Natural killer cell (primary cell): ENCODE measurements at regions not wholly inside any gene's neighbourhood (a gene's known extent, or its start where the extent isn't known, plus 50 kb on each side); places are given as distances from the start of the nearest gene placed in this dataset.

Experiments used
- ATAC-seq, 3 donors: fragments of 150-1000 bp in 2 of 3; fragments of 200-7000 bp in 1 of 3; cut with Tn5 transposase; 1 replicate in 1 of 3; 2 replicates in 2 of 3; pipeline ENCODE4 v1.10.0; 2021; ENCODE audit warnings: mild to moderate bottlenecking in 2 of 3, moderate library complexity in 2 of 3
- DNase-seq, 2 donors: peaks; one replicate each; pipeline versions ENCODE4 v3.0.0 to v3.0.0-alpha.2; 2013 to 2021; ENCODE audit warnings: mixed read lengths in 1 of 2
- H3K27ac ChIP-seq: one replicate; pipeline ENCODE4 v1.5.1; 2013; ENCODE audit warnings: mild to moderate bottlenecking, low read length
- H3K27me3 ChIP-seq: one replicate; pipeline ENCODE4 v1.6.1; 2013; ENCODE audit warnings: low read length; ENCODE audit not compliant: control insufficient read depth, insufficient read depth
- H3K36me3 ChIP-seq: one replicate; pipeline ENCODE4 v1.6.1; 2013; ENCODE audit warnings: low read length; ENCODE audit not compliant: control insufficient read depth, insufficient read depth
- H3K4me1 ChIP-seq: one replicate; pipeline ENCODE4 v1.6.1; 2013; ENCODE audit warnings: low read length; ENCODE audit not compliant: control insufficient read depth, insufficient read depth
- H3K4me3 ChIP-seq: one replicate; pipeline ENCODE4 v1.5.1; 2013; ENCODE audit warnings: low read length
- H3K9me3 ChIP-seq: one replicate; pipeline ENCODE4 v1.6.1; 2013; ENCODE audit warnings: low read length; ENCODE audit not compliant: control insufficient read depth, insufficient read depth
- H3K27ac Mint-ChIP-seq, 2 donors: one replicate each; pipeline ENCODE4 v1.8.0; 2022; ENCODE audit warnings: mild to moderate bottlenecking in 2 of 2, mixed read lengths in 2 of 2, moderate library complexity in 1 of 2
- H3K27me3 Mint-ChIP-seq, 2 donors: one replicate each; pipeline ENCODE4 v1.8.0; 2022; ENCODE audit warnings: low read depth in 2 of 2, mixed read lengths in 2 of 2
- H3K36me3 Mint-ChIP-seq: one replicate; pipeline ENCODE4 v1.8.0; 2022; ENCODE audit warnings: mixed read lengths
- H3K4me1 Mint-ChIP-seq, 2 donors: one replicate each; pipeline ENCODE4 v1.8.0; 2022; ENCODE audit warnings: mixed read lengths in 2 of 2
- H3K4me3 Mint-ChIP-seq: one replicate; pipeline ENCODE4 v1.8.0; 2022; ENCODE audit warnings: mild to moderate bottlenecking, moderate library complexity, mixed read lengths
- H3K9me3 Mint-ChIP-seq, 2 donors: one replicate each; pipeline ENCODE4 v1.8.0; 2022; ENCODE audit warnings: mixed read lengths in 2 of 2
- WGBS: methylation state at CpG from one replicate; pipeline ENCODE4 v1.1.7; 2013; ENCODE audit warnings: missing lambda C conversion rate; ENCODE audit not compliant: insufficient coverage; 5-methylcytosine and 5-hydroxymethylcytosine counted together
- intact Hi-C: fragments of 100-400 bp; cut with micrococcal nuclease; formaldehyde crosslinking; loops from one replicate; pipeline ENCODE4 v1.14.2; 2022
- TF ChIP-seq, protein P1 (sequence below): fragments of 200-600 bp; IDR thresholded peaks from one replicate; pipeline ENCODE4 v1.8.0; 2022; ENCODE audit warnings: antibody characterized with exemption

- intact Hi-C loops = no loop called here
- ATAC-seq (no peak), DNase-seq (no peak)
- H3K27ac Mint-ChIP-seq = no peak overlapping the region
- TF ChIP-seq, protein P1, sequence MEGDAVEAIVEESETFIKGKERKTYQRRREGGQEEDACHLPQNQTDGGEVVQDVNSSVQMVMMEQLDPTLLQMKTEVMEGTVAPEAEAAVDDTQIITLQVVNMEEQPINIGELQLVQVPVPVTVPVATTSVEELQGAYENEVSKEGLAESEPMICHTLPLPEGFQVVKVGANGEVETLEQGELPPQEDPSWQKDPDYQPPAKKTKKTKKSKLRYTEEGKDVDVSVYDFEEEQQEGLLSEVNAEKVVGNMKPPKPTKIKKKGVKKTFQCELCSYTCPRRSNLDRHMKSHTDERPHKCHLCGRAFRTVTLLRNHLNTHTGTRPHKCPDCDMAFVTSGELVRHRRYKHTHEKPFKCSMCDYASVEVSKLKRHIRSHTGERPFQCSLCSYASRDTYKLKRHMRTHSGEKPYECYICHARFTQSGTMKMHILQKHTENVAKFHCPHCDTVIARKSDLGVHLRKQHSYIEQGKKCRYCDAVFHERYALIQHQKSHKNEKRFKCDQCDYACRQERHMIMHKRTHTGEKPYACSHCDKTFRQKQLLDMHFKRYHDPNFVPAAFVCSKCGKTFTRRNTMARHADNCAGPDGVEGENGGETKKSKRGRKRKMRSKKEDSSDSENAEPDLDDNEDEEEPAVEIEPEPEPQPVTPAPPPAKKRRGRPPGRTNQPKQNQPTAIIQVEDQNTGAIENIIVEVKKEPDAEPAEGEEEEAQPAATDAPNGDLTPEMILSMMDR = no peak
- Histone ChIP-seq H3K36me3 (no peaks in the 10 kb centered on the region), H3K27me3 (no peaks in the 10 kb centered on the region), H3K27ac (no peak overlapping the region), H3K9me3 (no peaks in the 10 kb centered on the region), H3K4me1 (no peaks in the 10 kb centered on the region), H3K4me3 (no peak overlapping the region)
- no peak overlapping the region for H3K4me3 Mint-ChIP-seq
- peaks cover 10 to 15% of the 10 kb centered on the region in 2 donors for H3K9me3 Mint-ChIP-seq
- 90% methylated on average over 2 of the region's 2 CpGs for WGBS
- no peaks in the 10 kb centered on the region for H3K27me3 Mint-ChIP-seq
- H3K4me1 Mint-ChIP-seq = no peaks in the 10 kb centered on the region
- no peaks in the 10 kb centered on the region for H3K36me3 Mint-ChIP-seq
Observed at GRCh38 chr13:62829486-62829885, 1413.8 kb upstream of the PCDH20 start.

GRCh38 chr13:62799931-62800436 is 1384.3 kb upstream of the PCDH20 start:
- Histone ChIP-seq H3K4me3 (no peak overlapping the region), H3K4me1 (no peaks in the 10 kb centered on the region), H3K27ac (no peak overlapping the region), H3K36me3 (no peaks in the 10 kb centered on the region), H3K9me3 (peaks cover 6% of the 10 kb centered on the region), H3K27me3 (no peaks in the 10 kb centered on the region)
- ATAC-seq (no peak), DNase-seq (no peak)
- H3K27me3 Mint-ChIP-seq = no peaks in the 10 kb centered on the region
- H3K27ac Mint-ChIP-seq = no peak overlapping the region
- H3K36me3 Mint-ChIP-seq = no peaks in the 10 kb centered on the region
- H3K4me1 Mint-ChIP-seq = no peaks in the 10 kb centered on the region
- intact Hi-C loops = no loop called here
- H3K9me3 Mint-ChIP-seq = peaks cover 5 to 6% of the 10 kb centered on the region in 2 donors
- WGBS = 78% methylated on average over 4 of the region's 5 CpGs
- TF ChIP-seq, protein P1 = no peak
- no peak overlapping the region for H3K4me3 Mint-ChIP-seq

DNA sequence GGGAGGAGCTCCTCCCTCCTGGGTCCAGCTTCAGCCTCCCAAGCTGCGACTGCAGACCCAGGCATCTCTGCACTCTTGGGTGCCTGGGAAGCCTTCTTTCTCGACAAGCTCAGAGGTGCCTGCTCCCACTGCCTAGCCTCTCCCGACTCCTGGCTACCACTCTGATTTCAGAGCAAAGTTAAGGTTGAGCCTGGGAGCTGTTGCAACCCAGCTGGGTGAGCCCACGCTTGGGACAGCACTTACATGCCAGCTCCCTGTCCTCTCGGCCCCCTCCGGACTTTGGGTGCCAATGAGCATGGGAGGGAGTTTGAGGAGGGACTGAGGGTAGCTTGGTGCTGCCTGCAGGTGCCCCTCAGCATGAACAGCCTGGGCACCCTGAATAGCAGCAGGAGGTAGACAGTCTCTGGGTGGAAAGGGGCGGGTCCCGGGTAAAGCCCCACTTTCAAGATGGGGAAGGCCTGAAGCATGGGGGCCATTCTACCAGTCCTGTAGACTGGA is 1383.4 kb upstream of the PCDH20 start:
- H3K27ac Mint-ChIP-seq = no peak overlapping the region
- no peak for ATAC-seq
- H3K4me3 ChIP-seq = no peak overlapping the region
- H3K4me1 ChIP-seq = no peaks in the 10 kb centered on the region
- peaks cover 6% of the 10 kb centered on the region for H3K9me3 ChIP-seq
- H3K36me3 Mint-ChIP-seq = no peaks in the 10 kb centered on the region
- H3K36me3 ChIP-seq = no peaks in the 10 kb centered on the region
- intact Hi-C loops = no loop called here
- no peak for DNase-seq
- H3K27me3 Mint-ChIP-seq = no peaks in the 10 kb centered on the region
- H3K9me3 Mint-ChIP-seq = peaks cover 6 to 7% of the 10 kb centered on the region in 2 donors
- H3K4me3 Mint-ChIP-seq = no peak overlapping the region
- no peak overlapping the region for H3K27ac ChIP-seq
- TF ChIP-seq, protein P1 = no peak
- no peaks in the 10 kb centered on the region for H3K27me3 ChIP-seq
- 76% methylated on average over 8 of the region's 8 CpGs for WGBS
- no peaks in the 10 kb centered on the region for H3K4me1 Mint-ChIP-seq

DNA sequence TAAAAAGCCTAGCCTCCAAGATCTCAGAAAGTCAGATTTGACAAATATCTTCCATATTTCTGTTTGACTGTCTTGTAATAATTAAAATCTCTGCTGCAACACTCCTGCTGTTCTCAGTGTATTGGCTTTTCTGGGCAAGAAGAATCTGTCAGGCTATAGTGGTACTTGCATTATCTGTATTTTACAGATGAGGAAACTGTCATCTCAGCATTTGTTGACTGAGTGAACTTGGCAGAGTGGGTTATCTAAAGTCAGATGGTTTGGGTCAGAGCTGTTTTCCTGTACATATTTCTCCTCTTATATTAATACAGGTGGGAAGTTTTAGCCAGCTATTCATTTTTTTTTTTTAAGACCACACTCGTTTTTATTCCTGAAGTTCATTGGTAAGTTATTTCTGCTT is 1378.2 kb upstream of the PCDH20 start:
- intact Hi-C loops = no loop called here
- no CpG with 5 or more reads among the region's 1 CpG for WGBS
- H3K27me3 Mint-ChIP-seq = no peaks in the 10 kb centered on the region
- no peak overlapping the region for H3K27ac Mint-ChIP-seq
- DNase-seq (no peak), ATAC-seq (no peak)
- Histone ChIP-seq H3K4me3 (no peak overlapping the region), H3K4me1 (no peaks in the 10 kb centered on the region), H3K27me3 (no peaks in the 10 kb centered on the region), H3K36me3 (no peaks in the 10 kb centered on the region), H3K9me3 (peaks cover 15% of the 10 kb centered on the region), H3K27ac (no peak overlapping the region)
- peaks cover 8% of the 10 kb centered on the region for H3K36me3 Mint-ChIP-seq
- H3K4me3 Mint-ChIP-seq = no peak overlapping the region
- H3K4me1 Mint-ChIP-seq = no peaks in the 10 kb centered on the region
- TF ChIP-seq, protein P1 = no peak
- H3K9me3 Mint-ChIP-seq = peaks cover 12 to 15% of the 10 kb centered on the region in 2 donors
